A673 (cell line): ENCODE measurements at regions not wholly inside any gene's neighbourhood (a gene's known extent, or its start where the extent isn't known, plus 50 kb on each side); places are given as distances from the start of the nearest gene placed in this dataset.

Source experiments
- BruUV-seq: library from RNA; stranded (reverse); fragments of 400-500 nt; replicated peaks from 2 replicates; lab custom pipeline; 2021; lab: Mats Ljungman, UMichigan
- CTCF ChIA-PET: fragments of 300-600 bp; sonication (Branson Sonifier 250); formaldehyde crosslinking; loops from one replicate; lab custom pipeline; 2022; ENCODE audit warnings: antibody characterized with exemption; lab: Charles Lee
- POLR2A ChIA-PET: fragments of 300-600 bp; sonication (Branson Sonifier 250); formaldehyde crosslinking; loops from one replicate; lab custom pipeline; 2022; ENCODE audit warnings: antibody characterized with exemption; ENCODE audit not compliant: low non-redundant PET; lab: Charles Lee
- DNase-seq: peaks from one replicate; pipeline ENCODE4 v3.0.0-alpha.2; 2015; ENCODE audit warnings: low spot score
- H3K27ac ChIP-seq: fragments of 200-600 bp; sonication (generic); 2 replicates; pipeline ENCODE4 v1.5.1; 2016; ENCODE audit warnings: mixed run types, low read depth, mild to moderate bottlenecking, mixed read lengths, antibody characterized with exemption, low read length; ENCODE audit not compliant: poor library complexity, severe bottlenecking
- H3K27me3 ChIP-seq: fragments of 200-600 bp; sonication (generic); replicated peaks from 2 replicates; pipeline ENCODE4 v1.6.1; 2017; ENCODE audit warnings: mixed run types, low read depth, mild to moderate bottlenecking, mixed read lengths, antibody characterized with exemption, low read length; ENCODE audit not compliant: insufficient read depth, poor library complexity
- H3K36me3 ChIP-seq: fragments of 200-600 bp; sonication (generic); 2 replicates; pipeline ENCODE4 v1.6.1; 2016; ENCODE audit warnings: mixed run types, mild to moderate bottlenecking, mixed read lengths, antibody characterized with exemption, low read length; ENCODE audit not compliant: insufficient read depth, poor library complexity, severe bottlenecking
- H3K4me1 ChIP-seq: fragments of 200-600 bp; sonication (generic); 2 replicates; pipeline ENCODE4 v1.6.1; 2017; ENCODE audit warnings: mixed run types, mild to moderate bottlenecking, mixed read lengths, antibody characterized with exemption, low read length; ENCODE audit not compliant: insufficient read depth, poor library complexity, severe bottlenecking
- H3K4me3 ChIP-seq: fragments of 200-600 bp; sonication (generic); 2 replicates; pipeline ENCODE4 v1.5.1; 2016; ENCODE audit warnings: low read depth, mixed run types, mild to moderate bottlenecking, mixed read lengths, low read length; ENCODE audit not compliant: poor library complexity, severe bottlenecking
- H3K9me3 ChIP-seq: fragments of 200-600 bp; sonication (generic); 2 replicates; pipeline ENCODE4 v1.6.1; 2016; ENCODE audit warnings: mixed run types, low read depth, mild to moderate bottlenecking, mixed read lengths, antibody characterized with exemption, low read length; ENCODE audit not compliant: poor library complexity, severe bottlenecking
- EZH2 ChIP-seq: fragments of 200-600 bp; sonication (generic); IDR thresholded peaks from 2 replicates; pipeline ENCODE4 v1.6.1; 2017; ENCODE audit warnings: borderline replicate concordance, low read depth, mild to moderate bottlenecking, mixed read lengths, antibody characterized with exemption, low read length; ENCODE audit not compliant: poor library complexity, severe bottlenecking
- intact Hi-C: fragments of 100-400 bp; cut with micrococcal nuclease; formaldehyde crosslinking; loops from one replicate; pipeline ENCODE4 v1.10.0; 2022; ENCODE audit not compliant: unreplicated experiment
- TF ChIP-seq, protein P1 (sequence below): fragments of 300-800, 200-600 bp; sonication (generic); conservative IDR thresholded peaks from 2 replicates; pipeline ENCODE4 v1.5.1; 2017; ENCODE audit warnings: low read depth, mild to moderate bottlenecking, antibody characterized with exemption, low read length, moderate library complexity, mixed read lengths

DNA sequence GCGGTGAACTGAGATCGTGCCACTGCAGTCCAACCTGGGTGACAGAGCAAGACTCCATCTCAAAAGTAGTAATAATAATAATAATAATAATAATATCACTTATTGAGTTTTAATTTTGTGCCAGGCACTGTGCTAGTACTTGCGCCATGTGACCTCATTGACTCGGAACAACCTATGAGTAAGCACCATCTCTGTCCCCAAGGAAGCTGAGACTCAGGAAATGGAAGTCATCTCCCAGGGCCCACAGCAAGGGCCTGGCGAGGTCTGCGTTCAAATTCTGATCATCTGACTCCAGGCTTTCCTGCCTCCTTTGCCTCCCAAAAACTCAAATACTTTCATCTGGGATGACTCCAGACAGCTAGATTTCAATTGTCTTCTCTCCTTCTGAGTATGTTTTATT, 162.9 kb downstream of the SEC14L1 start:
- CTCF ChIA-PET: no interaction called here
- Histone ChIP-seq H3K9me3 (no peaks in the 10 kb centered on the region), H3K27me3 (no peaks in the 10 kb centered on the region), H3K27ac (no peak overlapping the region), H3K4me1 (no peaks in the 10 kb centered on the region), H3K4me3 (no peak overlapping the region), H3K36me3 (no peaks in the 10 kb centered on the region)
- DNase-seq: no peak
- no TSS peak for BruUV-seq
- intact Hi-C loops: no loop called here
- TF ChIP-seq, protein P1, sequence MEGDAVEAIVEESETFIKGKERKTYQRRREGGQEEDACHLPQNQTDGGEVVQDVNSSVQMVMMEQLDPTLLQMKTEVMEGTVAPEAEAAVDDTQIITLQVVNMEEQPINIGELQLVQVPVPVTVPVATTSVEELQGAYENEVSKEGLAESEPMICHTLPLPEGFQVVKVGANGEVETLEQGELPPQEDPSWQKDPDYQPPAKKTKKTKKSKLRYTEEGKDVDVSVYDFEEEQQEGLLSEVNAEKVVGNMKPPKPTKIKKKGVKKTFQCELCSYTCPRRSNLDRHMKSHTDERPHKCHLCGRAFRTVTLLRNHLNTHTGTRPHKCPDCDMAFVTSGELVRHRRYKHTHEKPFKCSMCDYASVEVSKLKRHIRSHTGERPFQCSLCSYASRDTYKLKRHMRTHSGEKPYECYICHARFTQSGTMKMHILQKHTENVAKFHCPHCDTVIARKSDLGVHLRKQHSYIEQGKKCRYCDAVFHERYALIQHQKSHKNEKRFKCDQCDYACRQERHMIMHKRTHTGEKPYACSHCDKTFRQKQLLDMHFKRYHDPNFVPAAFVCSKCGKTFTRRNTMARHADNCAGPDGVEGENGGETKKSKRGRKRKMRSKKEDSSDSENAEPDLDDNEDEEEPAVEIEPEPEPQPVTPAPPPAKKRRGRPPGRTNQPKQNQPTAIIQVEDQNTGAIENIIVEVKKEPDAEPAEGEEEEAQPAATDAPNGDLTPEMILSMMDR: no peak
- no peak for TF ChIP-seq EZH2
- POLR2A ChIA-PET: no interaction called here

DNA sequence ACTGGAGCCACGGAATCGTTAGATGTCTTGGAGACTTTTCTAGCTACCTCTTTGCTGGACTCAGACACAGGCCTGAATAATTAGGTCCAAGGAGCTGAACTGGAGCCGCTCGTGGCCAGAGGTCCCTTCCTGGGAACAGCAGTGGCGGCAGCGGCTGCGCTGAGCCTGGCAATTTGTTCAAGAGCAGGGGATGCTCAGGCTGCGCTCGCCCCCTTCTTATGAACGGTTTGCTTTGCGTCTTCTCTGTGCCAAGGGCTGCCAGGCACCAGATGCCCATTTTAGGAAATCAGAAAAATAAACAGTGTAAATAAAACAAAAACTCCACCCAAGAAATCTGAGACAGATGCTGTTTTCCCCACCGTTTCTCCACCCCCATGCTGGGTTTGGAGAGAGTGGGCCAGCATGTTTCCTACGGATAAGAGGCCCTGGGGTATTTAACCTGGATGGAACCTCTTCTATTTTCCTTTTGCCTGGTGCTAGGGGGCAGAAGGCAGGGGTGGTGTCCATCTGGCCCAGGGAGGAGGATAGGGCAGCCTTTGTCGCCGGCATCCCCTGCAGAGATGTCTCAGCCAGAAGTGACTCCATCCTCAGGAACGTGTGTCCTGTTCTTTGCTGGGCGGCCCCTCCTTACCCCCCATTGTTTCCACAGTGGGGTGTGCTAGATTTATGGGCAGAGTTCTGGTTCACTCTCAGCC, 163.4 kb downstream of the SEC14L1 start:
- TF ChIP-seq, protein P1: no peak
- no peak for TF ChIP-seq EZH2
- intact Hi-C loops: no loop called here
- Histone ChIP-seq H3K27ac (no peak overlapping the region), H3K4me1 (no peaks in the 10 kb centered on the region), H3K36me3 (no peaks in the 10 kb centered on the region), H3K9me3 (no peaks in the 10 kb centered on the region), H3K4me3 (no peak overlapping the region), H3K27me3 (no peaks in the 10 kb centered on the region)
- POLR2A ChIA-PET: no interaction called here
- BruUV-seq: no TSS peak
- no peak for DNase-seq
- CTCF ChIA-PET: no interaction called here

DNA sequence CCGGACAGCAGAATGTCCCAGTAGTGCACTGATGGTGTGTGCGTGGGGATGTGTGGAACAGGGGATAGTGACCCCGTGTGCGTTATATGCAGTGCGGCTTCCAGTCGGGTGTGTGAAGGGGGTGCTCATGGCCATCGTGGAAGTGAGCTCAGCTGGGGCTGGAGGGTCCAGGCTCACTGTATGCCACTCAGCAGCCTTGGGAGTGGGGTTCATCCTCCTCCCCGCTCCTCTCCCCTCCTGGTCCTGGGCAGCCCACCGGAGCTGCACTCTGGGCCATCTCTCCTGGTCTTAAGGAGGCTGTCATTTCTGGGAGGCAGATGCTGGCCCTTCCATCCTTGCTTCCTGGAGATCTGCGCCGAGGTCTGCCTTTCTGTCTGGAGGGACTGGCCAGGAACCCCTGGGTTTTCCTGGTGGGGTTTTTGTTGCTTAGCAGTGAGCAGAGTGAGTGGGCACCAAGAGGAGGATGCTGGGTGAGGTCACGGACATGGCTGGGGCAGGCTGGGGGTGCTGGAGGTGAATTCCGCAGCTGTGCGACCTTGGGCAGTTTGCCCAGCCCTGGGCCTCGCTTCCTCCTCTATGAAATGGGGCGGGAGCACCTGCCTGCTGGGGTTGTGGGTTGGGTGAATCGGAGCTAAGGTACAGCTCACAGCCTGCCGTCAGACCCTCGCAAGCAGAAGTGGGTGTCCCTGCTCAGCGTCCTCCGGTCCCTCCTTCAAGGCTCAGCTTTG, 164.1 kb downstream of the SEC14L1 start:
- ChIA-PET CTCF (no interaction called here), POLR2A (interaction anchor here (0.6 kb wide), 1 partner anchor 238 kb away, joined by 3 read pairs; no protein-coding TSS in a partner anchor)
- no peaks in the 10 kb centered on the region for H3K27me3 ChIP-seq
- H3K4me1 ChIP-seq: no peaks in the 10 kb centered on the region
- no TSS peak for BruUV-seq
- H3K4me3 ChIP-seq: no peak overlapping the region
- DNase-seq: no peak
- no peaks in the 10 kb centered on the region for H3K9me3 ChIP-seq
- no peak overlapping the region for H3K27ac ChIP-seq
- TF ChIP-seq, protein P1: no peak
- intact Hi-C loops: no loop called here
- no peaks in the 10 kb centered on the region for H3K36me3 ChIP-seq
